Glomerular endothelial cell (primary cell): ENCODE measurements at regions not wholly inside any gene's neighbourhood (a gene's known extent, or its start where the extent isn't known, plus 50 kb on each side); places are given as distances from the start of the nearest gene placed in this dataset.
"Not testable (repeated sequence)": the region's sequence is repeated elsewhere in the genome, so short reads cannot be mapped to it uniquely, and the experiment has no call there.

Experiments used
- DNase-seq: peaks from one replicate; pipeline ENCODE4 v3.0.0-alpha.2; 2011; ENCODE audit warnings: low read depth, low spot score; ENCODE audit errors: extremely low read depth

- DNase-seq, result no peak
These were observed 146.2 kb upstream of the DPH6 start for GRCh38 chr15:35691891-35692867.

GRCh38 chr15:35693286-35693685, 147.3 kb upstream of the DPH6 start:
- no peak for DNase-seq

GRCh38 chr15:35693886-35694285, 147.9 kb upstream of the DPH6 start:
- no peak for DNase-seq

- DNase-seq, result no peak
These were observed 149.0 kb upstream of the DPH6 start for GRCh38 chr15:35695003-35695402.

GRCh38 chr15:35696767-35697231, 150.8 kb upstream of the DPH6 start:
- DNase-seq, result no peak

GRCh38 chr15:35697549-35698299, 151.8 kb upstream of the DPH6 start:
- DNase-seq, result no peak

- no peak for DNase-seq
These were observed 152.4 kb upstream of the DPH6 start for GRCh38 chr15:35698331-35698730.

- DNase-seq, result no peak
These were observed 153.1 kb upstream of the DPH6 start for GRCh38 chr15:35698966-35699575.

- DNase-seq, result not testable (repeated sequence)
These were observed 154.2 kb upstream of the DPH6 start for GRCh38 chr15:35700091-35700593.

- DNase-seq, result no peak
These were observed 155.6 kb upstream of the DPH6 start for GRCh38 chr15:35701402-35702046.

- no peak for DNase-seq
These were observed 157.1 kb upstream of the DPH6 start for GRCh38 chr15:35702946-35703495.

- DNase-seq, result no peak
These were observed 159.3 kb upstream of the DPH6 start for GRCh38 chr15:35705030-35705883.

GRCh38 chr15:35705884-35706585, 160.1 kb upstream of the DPH6 start:
- no peak for DNase-seq

GRCh38 chr15:35712956-35713355, 167.0 kb upstream of the DPH6 start:
- no peak for DNase-seq

GRCh38 chr15:35713733-35714132, 167.8 kb upstream of the DPH6 start:
- no peak for DNase-seq

GRCh38 chr15:35717721-35718120, 171.8 kb upstream of the DPH6 start:
- DNase-seq, result no peak

- DNase-seq, result no peak
These were observed 174.1 kb upstream of the DPH6 start for GRCh38 chr15:35720019-35720418.

- no peak for DNase-seq
These were observed 175.0 kb upstream of the DPH6 start for GRCh38 chr15:35720984-35721383.

- DNase-seq, result no peak
These were observed 175.8 kb upstream of the DPH6 start for GRCh38 chr15:35721751-35722150.
